ENCODE measurements at regions not wholly inside any gene's neighbourhood (a gene's known extent, or its start where the extent isn't known, plus 50 kb on each side); places are given as distances from the start of the nearest gene placed in this dataset.
A peak's percentile ranks its signal among the peaks of the same experiment; 100 is the strongest.

- TF ChIP-seq SUZ12 (IDR thresholded peaks at IDR 0.05; ENCODE audit: extremely low read depth, insufficient read depth, insufficient read length) = no peak
- TF ChIP-seq YY1 (IDR thresholded peaks at IDR 0.05; ENCODE audit: insufficient read depth, insufficient read length) = no peak
- TF ChIP-seq ZNF274 (IDR thresholded peaks at IDR 0.05; ENCODE audit: low read depth, low read length) = no peak
- no peaks in the 10 kb centered on the region for H3K36me3 ChIP-seq (ENCODE audit: insufficient read depth, insufficient read length, low read length)
- no peak overlapping the region for H3K4me3 ChIP-seq (ENCODE audit: insufficient read length, low read depth)
- H3K9ac ChIP-seq (ENCODE audit: insufficient read length, low read depth) = no peak overlapping the region
- peaks cover 11% of the 10 kb centered on the region for H3K27me3 ChIP-seq (ENCODE audit: insufficient read depth, insufficient read length)
- H3K4me1 ChIP-seq (ENCODE audit: insufficient read depth, insufficient read length) = peaks cover 7% of the 10 kb centered on the region
- DNase-seq (ENCODE audit: low read depth, low spot score) = peak; percentile 13
- H3K9me3 ChIP-seq (ENCODE audit: insufficient read depth, low read length) = no peaks in the 10 kb centered on the region
Measured at GRCh38 chr14:97027256-97027999, 230.2 kb downstream of the VRK1 start.

GRCh38 chr14:97028382-97028781 lies 231.2 kb downstream of the VRK1 start:
- H3K4me3 ChIP-seq (ENCODE audit: insufficient read length, low read depth) = no peak overlapping the region
- TF ChIP-seq ZNF274 (IDR thresholded peaks at IDR 0.05; ENCODE audit: low read depth, low read length) = no peak
- TF ChIP-seq SUZ12 (IDR thresholded peaks at IDR 0.05; ENCODE audit: extremely low read depth, insufficient read depth, insufficient read length) = no peak
- no peak for TF ChIP-seq YY1 (IDR thresholded peaks at IDR 0.05; ENCODE audit: insufficient read depth, insufficient read length)
- H3K9me3 ChIP-seq (ENCODE audit: insufficient read depth, low read length) = no peaks in the 10 kb centered on the region
- H3K27me3 ChIP-seq (ENCODE audit: insufficient read depth, insufficient read length) = peaks cover 21% of the 10 kb centered on the region
- no peak overlapping the region for H3K9ac ChIP-seq (ENCODE audit: insufficient read length, low read depth)
- no peak for DNase-seq (ENCODE audit: low read depth, low spot score)
- H3K36me3 ChIP-seq (ENCODE audit: insufficient read depth, insufficient read length, low read length) = no peaks in the 10 kb centered on the region
- peaks cover 8% of the 10 kb centered on the region for H3K4me1 ChIP-seq (ENCODE audit: insufficient read depth, insufficient read length)

- TF ChIP-seq ZNF274 (IDR thresholded peaks at IDR 0.05; ENCODE audit: low read depth, low read length) (no peak), SUZ12 (IDR thresholded peaks at IDR 0.05; ENCODE audit: extremely low read depth, insufficient read depth, insufficient read length) (no peak), YY1 (IDR thresholded peaks at IDR 0.05; ENCODE audit: insufficient read depth, insufficient read length) (no peak)
- no peak overlapping the region for H3K4me3 ChIP-seq (ENCODE audit: insufficient read length, low read depth)
- no peaks in the 10 kb centered on the region for H3K36me3 ChIP-seq (ENCODE audit: insufficient read depth, insufficient read length, low read length)
- H3K9me3 ChIP-seq (ENCODE audit: insufficient read depth, low read length) = no peaks in the 10 kb centered on the region; the same call in 1 of the 2 replicates
- no peak for DNase-seq (ENCODE audit: low read depth, low spot score)
- peaks cover 30% of the 10 kb centered on the region for H3K27me3 ChIP-seq (ENCODE audit: insufficient read depth, insufficient read length)
- no peak overlapping the region for H3K9ac ChIP-seq (ENCODE audit: insufficient read length, low read depth)
- peaks cover 8% of the 10 kb centered on the region for H3K4me1 ChIP-seq (ENCODE audit: insufficient read depth, insufficient read length)
Measured at GRCh38 chr14:97029800-97030199, 232.6 kb downstream of the VRK1 start.

- no peak overlapping the region for H3K4me3 ChIP-seq (ENCODE audit: insufficient read length, low read depth)
- H3K9me3 ChIP-seq (ENCODE audit: insufficient read depth, low read length) = no peaks in the 10 kb centered on the region; the same call in 1 of the 2 replicates
- no peak overlapping the region for H3K9ac ChIP-seq (ENCODE audit: insufficient read length, low read depth)
- peaks cover 30% of the 10 kb centered on the region for H3K27me3 ChIP-seq (ENCODE audit: insufficient read depth, insufficient read length)
- no peak for DNase-seq (ENCODE audit: low read depth, low spot score)
- H3K4me1 ChIP-seq (ENCODE audit: insufficient read depth, insufficient read length) = peaks cover 8% of the 10 kb centered on the region
- no peak for TF ChIP-seq ZNF274 (IDR thresholded peaks at IDR 0.05; ENCODE audit: low read depth, low read length)
- no peak for TF ChIP-seq SUZ12 (IDR thresholded peaks at IDR 0.05; ENCODE audit: extremely low read depth, insufficient read depth, insufficient read length)
- no peak for TF ChIP-seq YY1 (IDR thresholded peaks at IDR 0.05; ENCODE audit: insufficient read depth, insufficient read length)
- H3K36me3 ChIP-seq (ENCODE audit: insufficient read depth, insufficient read length, low read length) = no peaks in the 10 kb centered on the region
Measured at GRCh38 chr14:97031530-97031929, 234.3 kb downstream of the VRK1 start.

GRCh38 chr14:97033556-97034081 lies 236.4 kb downstream of the VRK1 start:
- H3K4me1 ChIP-seq (ENCODE audit: insufficient read depth, insufficient read length) = peaks cover 4% of the 10 kb centered on the region
- no peaks in the 10 kb centered on the region for H3K36me3 ChIP-seq (ENCODE audit: insufficient read depth, insufficient read length, low read length)
- H3K4me3 ChIP-seq (ENCODE audit: insufficient read length, low read depth) = peak overlapping the region; percentile 49
- TF ChIP-seq SUZ12 (IDR thresholded peaks at IDR 0.05; ENCODE audit: extremely low read depth, insufficient read depth, insufficient read length) (no peak), ZNF274 (IDR thresholded peaks at IDR 0.05; ENCODE audit: low read depth, low read length) (no peak), YY1 (IDR thresholded peaks at IDR 0.05; ENCODE audit: insufficient read depth, insufficient read length) (no peak)
- peaks cover 30% of the 10 kb centered on the region for H3K27me3 ChIP-seq (ENCODE audit: insufficient read depth, insufficient read length)
- H3K9ac ChIP-seq (ENCODE audit: insufficient read length, low read depth) = peak overlapping the region; percentile 80
- no peaks in the 10 kb centered on the region; the same call in 1 of the 2 replicates for H3K9me3 ChIP-seq (ENCODE audit: insufficient read depth, low read length)
- DNase-seq (ENCODE audit: low read depth, low spot score) = no peak

- Histone ChIP-seq H3K36me3 (ENCODE audit: insufficient read depth, insufficient read length, low read length) (no peaks in the 10 kb centered on the region), H3K9ac (ENCODE audit: insufficient read length, low read depth) (no peak overlapping the region), H3K9me3 (ENCODE audit: insufficient read depth, low read length) (peaks cover 10% of the 10 kb centered on the region), H3K27me3 (ENCODE audit: insufficient read depth, insufficient read length) (peaks cover 30% of the 10 kb centered on the region), H3K4me3 (ENCODE audit: insufficient read length, low read depth) (no peak overlapping the region), H3K4me1 (ENCODE audit: insufficient read depth, insufficient read length) (peaks cover 4% of the 10 kb centered on the region)
- no peak for TF ChIP-seq YY1 (IDR thresholded peaks at IDR 0.05; ENCODE audit: insufficient read depth, insufficient read length)
- no peak for TF ChIP-seq ZNF274 (IDR thresholded peaks at IDR 0.05; ENCODE audit: low read depth, low read length)
- no peak for TF ChIP-seq SUZ12 (IDR thresholded peaks at IDR 0.05; ENCODE audit: extremely low read depth, insufficient read depth, insufficient read length)
- DNase-seq (ENCODE audit: low read depth, low spot score) = peak; percentile 11
Measured at GRCh38 chr14:97036086-97036852, 239.1 kb downstream of the VRK1 start.
